ENCODE measurements at regions not wholly inside any gene's neighbourhood (a gene's known extent, or its start where the extent isn't known, plus 50 kb on each side); places are given as distances from the start of the nearest gene placed in this dataset.

DNA sequence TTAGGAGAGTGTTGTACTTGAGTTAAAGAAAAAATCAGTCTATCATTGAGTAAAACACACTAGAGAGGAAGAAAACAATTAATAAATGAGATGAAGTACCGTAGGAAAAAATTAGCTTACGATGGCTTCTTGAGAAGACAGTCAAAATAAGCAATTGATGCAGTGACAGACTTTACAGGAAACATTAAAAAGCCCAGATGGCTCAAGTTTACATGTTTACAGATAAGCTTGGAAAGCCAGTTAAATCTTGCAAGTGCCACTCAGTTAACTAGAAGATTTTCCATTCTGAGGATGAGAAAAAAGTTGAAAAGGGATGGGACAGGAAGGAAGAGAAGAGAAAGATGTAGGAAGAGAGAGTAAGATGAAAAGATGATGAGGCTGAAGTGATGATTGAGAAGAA lies 288.8 kb upstream of the FERMT1 start:
- H3K27ac Mint-ChIP-seq: no peak overlapping the region
- no peaks in the 10 kb centered on the region for H3K9me3 ChIP-seq (replicated peaks in 1 of 2; ENCODE audit: control insufficient read depth in 1 of 2, insufficient read depth in 1 of 2, low read length in 2 of 2)
- no peaks in the 10 kb centered on the region for H3K36me3 Mint-ChIP-seq
- H3K27me3 Mint-ChIP-seq (ENCODE audit: low read depth in 3 of 3): peaks cover 0 to 3% (median 3%) of the 10 kb centered on the region in 3 donors
- H3K4me3 ChIP-seq (replicated peaks in 1 of 3; ENCODE audit: low read depth in 2 of 3, low read length in 3 of 3): no peak overlapping the region
- H3K27ac ChIP-seq (ENCODE audit: low read depth in 1 of 2, low read length in 2 of 2): no peak overlapping the region
- no peaks in the 10 kb centered on the region for H3K36me3 ChIP-seq (replicated peaks in 1 of 2; ENCODE audit: control insufficient read depth in 1 of 2, insufficient read depth in 2 of 2, low read length in 2 of 2)
- intact Hi-C loops (cut with micrococcal nuclease): no loop called here
- H3K9ac ChIP-seq (ENCODE audit: insufficient read depth, low read length, poor library complexity, severe bottlenecking): no peak overlapping the region
- peaks cover 0 to 2% (median 0%) of the 10 kb centered on the region in 7 donors for H3K9me3 Mint-ChIP-seq
- DNase-seq: no peak
- no peaks in the 10 kb centered on the region for H4K20me1 ChIP-seq (ENCODE audit: insufficient read depth, low read length)
- H3K27me3 ChIP-seq (ENCODE audit: control insufficient read depth in 2 of 2, insufficient read depth in 2 of 2, low read length in 2 of 2): no peaks in the 10 kb centered on the region
- no peaks in the 10 kb centered on the region for H3K79me2 ChIP-seq (ENCODE audit: insufficient read depth, low read length)
- H3K4me1 ChIP-seq (ENCODE audit: control insufficient read depth in 1 of 2, insufficient read depth in 2 of 2, low read length in 2 of 2): no peaks in the 10 kb centered on the region
- TF ChIP-seq, protein P1, sequence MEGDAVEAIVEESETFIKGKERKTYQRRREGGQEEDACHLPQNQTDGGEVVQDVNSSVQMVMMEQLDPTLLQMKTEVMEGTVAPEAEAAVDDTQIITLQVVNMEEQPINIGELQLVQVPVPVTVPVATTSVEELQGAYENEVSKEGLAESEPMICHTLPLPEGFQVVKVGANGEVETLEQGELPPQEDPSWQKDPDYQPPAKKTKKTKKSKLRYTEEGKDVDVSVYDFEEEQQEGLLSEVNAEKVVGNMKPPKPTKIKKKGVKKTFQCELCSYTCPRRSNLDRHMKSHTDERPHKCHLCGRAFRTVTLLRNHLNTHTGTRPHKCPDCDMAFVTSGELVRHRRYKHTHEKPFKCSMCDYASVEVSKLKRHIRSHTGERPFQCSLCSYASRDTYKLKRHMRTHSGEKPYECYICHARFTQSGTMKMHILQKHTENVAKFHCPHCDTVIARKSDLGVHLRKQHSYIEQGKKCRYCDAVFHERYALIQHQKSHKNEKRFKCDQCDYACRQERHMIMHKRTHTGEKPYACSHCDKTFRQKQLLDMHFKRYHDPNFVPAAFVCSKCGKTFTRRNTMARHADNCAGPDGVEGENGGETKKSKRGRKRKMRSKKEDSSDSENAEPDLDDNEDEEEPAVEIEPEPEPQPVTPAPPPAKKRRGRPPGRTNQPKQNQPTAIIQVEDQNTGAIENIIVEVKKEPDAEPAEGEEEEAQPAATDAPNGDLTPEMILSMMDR (IDR thresholded peaks at IDR 0.05): no peak
- no peak overlapping the region for H3K4me3 Mint-ChIP-seq
- 67% methylated on average over 1 of the region's 2 CpGs for whole genome bisulfite sequencing (ENCODE audit: insufficient coverage)
- no peak overlapping the region for H2AFZ ChIP-seq (ENCODE audit: insufficient read depth, low read depth, low read length, poor library complexity, severe bottlenecking)
- H3K4me1 Mint-ChIP-seq: no peaks in the 10 kb centered on the region
- H3K4me2 ChIP-seq (replicated peaks; ENCODE audit: extremely low read depth, low read length, poor library complexity, severe bottlenecking): no peak overlapping the region

DNA sequence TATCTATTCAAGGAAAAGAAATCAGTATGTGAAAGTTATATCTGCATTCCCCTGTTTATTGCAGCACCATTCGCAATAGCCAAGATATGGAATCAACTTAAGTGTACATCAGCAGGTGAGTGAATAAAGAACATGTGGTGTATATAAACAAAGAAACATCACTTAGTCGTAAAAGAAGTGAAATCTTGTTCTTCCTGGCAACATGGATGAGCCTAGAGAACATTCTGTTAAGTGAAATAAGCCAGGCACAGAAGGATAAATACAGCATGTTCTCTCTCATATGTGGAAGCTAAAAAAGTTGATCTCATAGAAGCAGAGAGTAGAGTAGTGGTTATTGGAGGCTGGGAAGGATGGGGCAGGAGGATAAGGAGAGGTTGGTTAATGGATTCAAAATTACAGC lies 287.9 kb upstream of the FERMT1 start:
- Histone ChIP-seq H2AFZ (ENCODE audit: insufficient read depth, low read depth, low read length, poor library complexity, severe bottlenecking) (no peak overlapping the region), H4K20me1 (ENCODE audit: insufficient read depth, low read length) (no peaks in the 10 kb centered on the region), H3K4me1 (ENCODE audit: control insufficient read depth in 1 of 2, insufficient read depth in 2 of 2, low read length in 2 of 2) (no peaks in the 10 kb centered on the region), H3K4me3 (replicated peaks in 1 of 3; ENCODE audit: low read depth in 2 of 3, low read length in 3 of 3) (no peak overlapping the region), H3K36me3 (replicated peaks in 1 of 2; ENCODE audit: control insufficient read depth in 1 of 2, insufficient read depth in 2 of 2, low read length in 2 of 2) (no peaks in the 10 kb centered on the region), H3K79me2 (ENCODE audit: insufficient read depth, low read length) (no peaks in the 10 kb centered on the region), H3K4me2 (replicated peaks; ENCODE audit: extremely low read depth, low read length, poor library complexity, severe bottlenecking) (no peak overlapping the region), H3K9me3 (replicated peaks in 1 of 2; ENCODE audit: control insufficient read depth in 1 of 2, insufficient read depth in 1 of 2, low read length in 2 of 2) (no peaks in the 10 kb centered on the region), H3K27me3 (ENCODE audit: control insufficient read depth in 2 of 2, insufficient read depth in 2 of 2, low read length in 2 of 2) (no peaks in the 10 kb centered on the region), H3K27ac (ENCODE audit: low read depth in 1 of 2, low read length in 2 of 2) (no peak overlapping the region), H3K9ac (ENCODE audit: insufficient read depth, low read length, poor library complexity, severe bottlenecking) (no peak overlapping the region)
- no peaks in the 10 kb centered on the region for H3K4me1 Mint-ChIP-seq
- H3K9me3 Mint-ChIP-seq: peaks cover 0 to 2% (median 0%) of the 10 kb centered on the region in 7 donors
- peaks cover 0 to 3% (median 3%) of the 10 kb centered on the region in 3 donors for H3K27me3 Mint-ChIP-seq (ENCODE audit: low read depth in 3 of 3)
- H3K36me3 Mint-ChIP-seq: no peaks in the 10 kb centered on the region
- intact Hi-C loops (cut with micrococcal nuclease): no loop called here
- H3K27ac Mint-ChIP-seq: no peak overlapping the region
- no peak for DNase-seq
- H3K4me3 Mint-ChIP-seq: no peak overlapping the region
- 43% methylated on average over 1 of the region's 2 CpGs for WGBS (ENCODE audit: insufficient coverage)
- TF ChIP-seq, protein P1 (IDR thresholded peaks at IDR 0.05): no peak

All from CD14-positive monocyte (primary cell).